Omental fat pad (tissue), 3 donors: ENCODE measurements at regions not wholly inside any gene's neighbourhood (a gene's known extent, or its start where the extent isn't known, plus 50 kb on each side); places are given as distances from the start of the nearest gene placed in this dataset.

ENCODE experiments used
- ATAC-seq: fragments of 150-250 bp; one replicate; pipeline ENCODE4 v1.9.1; 2016; ENCODE audit warnings: mild to moderate bottlenecking, moderate library complexity; ENCODE audit not compliant: low FRiP score
- DNase-seq: peaks from one replicate; pipeline ENCODE4 v3.0.0-alpha.2; 2019; ENCODE audit warnings: low spot score
- TF ChIP-seq, protein P1 (sequence below), 3 donors: fragments of 450-650 bp; IDR thresholded peaks; one replicate each; pipeline ENCODE4 v1.5.1; 2016 to 2017; ENCODE audit warnings: antibody characterized with exemption in 3 of 3, mild to moderate bottlenecking in 3 of 3, moderate library complexity in 2 of 3

DNA sequence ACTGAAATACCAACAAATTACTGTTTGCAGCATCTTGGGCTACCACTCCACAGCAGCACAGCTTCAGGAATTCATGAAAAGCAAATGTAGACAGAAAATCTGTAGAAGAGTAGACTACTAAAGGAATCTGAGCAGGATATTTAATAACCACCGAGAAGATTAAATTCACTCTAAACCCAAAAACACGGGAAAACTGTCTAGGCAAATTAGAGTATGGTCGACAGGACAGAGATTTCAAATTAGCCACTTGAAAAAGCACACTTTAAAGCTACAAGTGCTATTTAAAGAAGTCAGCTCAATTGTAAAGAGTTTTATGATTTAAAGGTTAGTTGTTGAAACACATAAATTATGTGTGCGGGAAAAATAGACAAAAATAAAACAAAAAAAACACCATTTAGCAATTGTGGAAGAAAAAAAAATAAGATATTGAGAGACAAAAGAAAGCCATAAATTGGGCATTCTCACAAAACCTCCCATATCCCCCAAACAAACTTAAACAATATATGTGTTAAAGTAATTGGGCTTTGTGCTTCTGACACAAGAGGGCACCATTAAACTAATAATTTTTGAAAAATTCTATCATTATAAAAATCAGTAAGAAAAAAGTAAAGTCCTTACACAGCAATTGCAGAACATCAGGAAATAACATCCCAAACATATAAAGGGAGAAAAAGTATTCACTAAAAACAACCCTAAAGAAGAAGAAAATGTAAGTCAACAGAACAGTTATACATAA is 880.8 kb downstream of the TECRL start:
- TF ChIP-seq, protein P1, sequence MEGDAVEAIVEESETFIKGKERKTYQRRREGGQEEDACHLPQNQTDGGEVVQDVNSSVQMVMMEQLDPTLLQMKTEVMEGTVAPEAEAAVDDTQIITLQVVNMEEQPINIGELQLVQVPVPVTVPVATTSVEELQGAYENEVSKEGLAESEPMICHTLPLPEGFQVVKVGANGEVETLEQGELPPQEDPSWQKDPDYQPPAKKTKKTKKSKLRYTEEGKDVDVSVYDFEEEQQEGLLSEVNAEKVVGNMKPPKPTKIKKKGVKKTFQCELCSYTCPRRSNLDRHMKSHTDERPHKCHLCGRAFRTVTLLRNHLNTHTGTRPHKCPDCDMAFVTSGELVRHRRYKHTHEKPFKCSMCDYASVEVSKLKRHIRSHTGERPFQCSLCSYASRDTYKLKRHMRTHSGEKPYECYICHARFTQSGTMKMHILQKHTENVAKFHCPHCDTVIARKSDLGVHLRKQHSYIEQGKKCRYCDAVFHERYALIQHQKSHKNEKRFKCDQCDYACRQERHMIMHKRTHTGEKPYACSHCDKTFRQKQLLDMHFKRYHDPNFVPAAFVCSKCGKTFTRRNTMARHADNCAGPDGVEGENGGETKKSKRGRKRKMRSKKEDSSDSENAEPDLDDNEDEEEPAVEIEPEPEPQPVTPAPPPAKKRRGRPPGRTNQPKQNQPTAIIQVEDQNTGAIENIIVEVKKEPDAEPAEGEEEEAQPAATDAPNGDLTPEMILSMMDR (IDR thresholded peaks at IDR 0.05) = no peak
- ATAC-seq = no peak

DNA sequence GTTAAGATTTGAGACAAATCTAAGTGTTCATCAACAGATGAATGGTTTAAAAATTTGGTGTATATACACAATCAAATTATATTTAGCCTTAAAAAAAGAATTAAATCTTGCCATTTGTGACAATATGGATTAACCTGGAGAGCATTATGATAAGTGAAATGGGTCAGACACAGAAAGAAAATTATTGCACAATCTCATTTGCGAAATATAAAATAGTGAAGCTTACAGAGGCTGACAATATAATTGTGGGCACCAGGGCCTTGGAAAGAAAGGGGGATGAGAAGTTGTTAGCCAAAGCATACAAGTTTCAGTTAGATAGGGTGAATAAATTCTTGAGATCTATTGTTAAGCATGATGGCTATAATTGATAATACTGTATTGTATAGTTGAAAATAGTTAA is 883.0 kb downstream of the TECRL start:
- TF ChIP-seq, protein P1 (IDR thresholded peaks at IDR 0.05) = no peak
- ATAC-seq = no peak
- DNase-seq = no peak

More for the DNA sequence above, 880.8 kb downstream of the TECRL start:
- DNase-seq = no peak

DNA sequence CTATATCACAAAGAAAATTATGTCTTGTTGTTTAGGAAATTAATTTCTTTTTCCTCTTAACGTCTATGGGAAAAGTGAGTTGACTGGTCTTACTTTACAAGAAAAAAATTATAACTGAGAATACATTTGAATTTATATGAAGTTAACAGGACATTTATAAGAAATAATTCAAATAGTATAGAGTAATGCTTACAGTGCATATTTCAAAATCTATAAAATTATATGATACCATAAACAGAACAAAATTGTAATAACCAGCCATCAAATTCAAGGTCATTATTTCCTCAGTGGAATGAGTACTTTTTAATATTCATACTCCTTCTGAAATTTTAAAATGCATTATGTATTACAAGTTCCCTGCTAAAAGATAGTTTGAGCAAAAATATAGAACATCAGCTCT is 884.5 kb downstream of the TECRL start:
- DNase-seq = no peak
- no peak for ATAC-seq
- TF ChIP-seq, protein P1 (IDR thresholded peaks at IDR 0.05) = no peak

- ATAC-seq (no peak), DNase-seq (no peak)
Measured at GRCh38 chr4:63505714-63506460, 903.4 kb downstream of the TECRL start.

GRCh38 chr4:63493265-63493664 is 916.0 kb downstream of the TECRL start:
- no peak for DNase-seq
- no peak for ATAC-seq
- TF ChIP-seq, protein P1 (IDR thresholded peaks at IDR 0.05) = no peak

More at GRCh38 chr4:63505714-63506460, 903.4 kb downstream of the TECRL start:
- TF ChIP-seq, protein P1 (IDR thresholded peaks at IDR 0.05) = no peak

DNA sequence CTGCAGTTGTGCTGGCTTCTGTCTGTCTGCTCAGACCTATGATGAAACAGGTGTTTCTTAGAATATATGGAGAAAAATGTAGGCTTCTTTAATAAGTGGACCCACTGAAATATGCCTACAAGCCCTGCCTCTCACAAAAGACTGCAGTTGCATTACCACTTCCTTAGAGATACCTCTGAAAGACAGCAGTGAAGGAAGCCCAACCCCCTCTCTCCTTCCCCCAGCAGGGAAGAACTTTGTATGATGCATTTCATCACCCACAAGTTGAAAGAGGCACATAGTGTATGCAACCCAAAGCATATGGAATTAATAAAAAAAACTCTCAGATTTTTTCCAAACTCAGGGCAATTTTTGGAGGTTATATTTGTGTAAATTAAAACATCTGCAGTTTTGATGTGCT is 916.7 kb downstream of the TECRL start:
- no peak for DNase-seq
- TF ChIP-seq, protein P1 (IDR thresholded peaks at IDR 0.05) = no peak
- no peak for ATAC-seq
